Peyer's patch (tissue), 4 donors: ENCODE measurements at regions not wholly inside any gene's neighbourhood (a gene's known extent, or its start where the extent isn't known, plus 50 kb on each side); places are given as distances from the start of the nearest gene placed in this dataset.

Experiments used
- CTCF ChIP-seq, 6 experiments: fragments of 450-650 bp in 4 of 6; fragments of 200-600 bp in 2 of 6; sonication (generic) in 1 of 6; IDR thresholded peaks; one replicate each; pipeline ENCODE4 v1.5.1; 2017 to 2019; ENCODE audit warnings: antibody characterized with exemption in 6 of 6, mild to moderate bottlenecking in 3 of 6, moderate library complexity in 1 of 6
- POLR2A ChIP-seq, 2 donors: fragments of 450-650 bp; IDR thresholded peaks; one replicate each; pipeline ENCODE4 v1.5.1; 2017; ENCODE audit warnings: antibody characterized with exemption in 2 of 2, mild to moderate bottlenecking in 2 of 2, moderate library complexity in 2 of 2

GRCh38 chr21:38900499-38900898 lies 94.8 kb downstream of the ETS2 start:
- no peak for TF ChIP-seq CTCF (IDR thresholded peaks at IDR 0.05)
- no peak for TF ChIP-seq POLR2A (IDR thresholded peaks at IDR 0.05)
